Activated T-helper 1 cell treated with anti-CD3 and anti-CD28 coated beads, Interleukin-12 subunit alpha, Interleukin-12 subunit beta, Interleukin-2, Interleukin-4 antibody, amounts not matched to agents 30 ng/mL and 10 ng/mL and 1 ng/mL, durations not matched to agents 14 hours and 24 hours and 36 hours (primary cell): ENCODE measurements at regions not wholly inside any gene's neighbourhood (a gene's known extent, or its start where the extent isn't known, plus 50 kb on each side); places are given as distances from the start of the nearest gene placed in this dataset.

Experiments
- DNase-seq: peaks from one replicate; pipeline ENCODE4 v3.0.0; 2021; ENCODE audit warnings: low spot score
- H3K27ac Mint-ChIP-seq: one replicate; pipeline ENCODE4 v1.8.0; 2021; ENCODE audit warnings: mild to moderate bottlenecking, mixed read lengths
- H3K27me3 Mint-ChIP-seq: one replicate; pipeline ENCODE4 v1.8.0; 2022; ENCODE audit warnings: mild to moderate bottlenecking, moderate library complexity, mixed read lengths; ENCODE audit not compliant: insufficient read depth
- H3K36me3 Mint-ChIP-seq: one replicate; pipeline ENCODE4 v1.8.0; 2021; ENCODE audit warnings: low read depth, mixed read lengths
- H3K4me1 Mint-ChIP-seq: one replicate; pipeline ENCODE4 v1.8.0; 2021; ENCODE audit warnings: low read depth, mixed read lengths
- H3K4me3 Mint-ChIP-seq: one replicate; pipeline ENCODE4 v1.8.0; 2021; ENCODE audit warnings: mild to moderate bottlenecking, moderate library complexity, mixed read lengths
- H3K9me3 Mint-ChIP-seq: one replicate; pipeline ENCODE4 v1.8.0; 2021; ENCODE audit warnings: mixed read lengths
- intact Hi-C: fragments of 100-400 bp; cut with micrococcal nuclease; formaldehyde crosslinking; loops from one replicate; pipeline ENCODE4 v1.15.1; 2024

DNA sequence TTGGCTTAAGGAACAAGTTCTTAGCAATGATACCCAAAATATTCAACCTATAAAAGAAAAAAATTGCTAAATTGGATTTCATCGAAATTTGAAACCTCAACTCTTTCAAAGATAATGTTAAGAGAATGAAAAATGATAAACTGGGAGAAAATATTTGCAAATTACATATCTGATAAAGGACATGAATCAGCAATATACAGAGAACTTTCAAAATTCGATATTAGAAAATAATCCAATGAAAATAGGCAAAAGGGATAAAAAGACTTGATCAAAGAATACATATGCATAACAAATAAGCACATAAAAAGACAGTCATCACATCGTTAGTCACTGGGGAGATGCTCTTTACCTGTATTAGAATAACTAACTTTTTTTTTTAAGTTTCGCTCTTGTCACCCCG, 73.0 kb upstream of the NEO1 start:
- Mint-ChIP-seq H3K36me3 (no peaks in the 10 kb centered on the region), H3K4me3 (no peak overlapping the region), H3K27me3 (peaks cover 17% of the 10 kb centered on the region), H3K4me1 (no peaks in the 10 kb centered on the region), H3K9me3 (no peaks in the 10 kb centered on the region), H3K27ac (no peak overlapping the region)
- no peak for DNase-seq
- intact Hi-C loops = no loop called here

- H3K36me3 Mint-ChIP-seq = no peaks in the 10 kb centered on the region
- DNase-seq = no peak
Observed at GRCh38 chr15:72978223-72978622, 74.0 kb upstream of the NEO1 start.

GRCh38 chr15:72972362-72972761, 79.9 kb upstream of the NEO1 start:
- intact Hi-C loops = no loop called here
- Mint-ChIP-seq H3K9me3 (no peaks in the 10 kb centered on the region), H3K27ac (no peak overlapping the region), H3K4me1 (no peaks in the 10 kb centered on the region), H3K27me3 (peaks cover 26% of the 10 kb centered on the region), H3K36me3 (no peaks in the 10 kb centered on the region), H3K4me3 (no peak overlapping the region)
- no peak for DNase-seq

More at GRCh38 chr15:72978223-72978622, 74.0 kb upstream of the NEO1 start:
- Mint-ChIP-seq H3K9me3 (no peaks in the 10 kb centered on the region), H3K4me1 (no peaks in the 10 kb centered on the region), H3K27me3 (peaks cover 19% of the 10 kb centered on the region), H3K27ac (no peak overlapping the region), H3K4me3 (no peak overlapping the region)
- intact Hi-C loops = no loop called here

GRCh38 chr15:72971766-72972165, 80.5 kb upstream of the NEO1 start:
- intact Hi-C loops = no loop called here
- Mint-ChIP-seq H3K27ac (no peak overlapping the region), H3K4me1 (no peaks in the 10 kb centered on the region), H3K9me3 (no peaks in the 10 kb centered on the region), H3K36me3 (no peaks in the 10 kb centered on the region), H3K4me3 (no peak overlapping the region), H3K27me3 (peaks cover 26% of the 10 kb centered on the region)
- no peak for DNase-seq

DNA sequence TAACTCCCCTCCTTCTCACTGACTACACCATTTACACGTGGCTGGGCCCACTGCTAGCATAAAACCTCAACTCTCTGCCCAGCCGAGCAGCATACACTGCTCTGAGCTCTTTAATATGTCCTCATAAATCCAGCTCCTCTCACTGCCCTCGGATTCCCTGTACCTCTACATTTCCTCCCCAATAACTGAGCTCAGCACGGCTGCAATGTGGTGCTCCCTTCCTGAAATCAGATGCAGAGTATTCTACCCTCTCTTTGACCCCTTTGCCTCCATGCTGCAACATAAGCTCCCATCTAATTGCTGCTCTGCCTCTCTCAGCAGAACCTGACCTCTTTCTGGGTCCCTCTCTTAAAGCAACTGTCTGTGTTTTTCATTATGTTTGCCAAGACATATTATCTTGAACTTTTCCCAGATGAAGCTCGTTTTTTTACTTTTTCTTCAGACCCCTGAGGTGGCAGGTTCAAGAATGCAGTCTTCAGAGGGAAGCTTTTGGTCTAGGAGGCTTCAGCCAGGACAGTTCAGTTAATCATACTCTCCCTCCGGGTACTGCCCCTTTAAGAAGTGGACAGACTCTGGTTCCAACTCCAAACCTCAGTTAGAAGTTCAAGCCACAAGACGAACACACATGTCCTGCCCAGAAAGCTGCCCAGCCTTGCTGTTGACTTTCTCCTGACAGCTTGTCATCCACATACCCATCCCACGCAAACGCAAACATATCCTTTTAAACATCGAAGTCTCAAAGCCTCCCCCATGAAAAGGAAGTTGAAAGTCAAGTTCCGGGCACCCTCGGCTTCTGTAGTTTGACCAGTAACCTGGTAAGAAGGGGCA, 81.1 kb upstream of the NEO1 start:
- Mint-ChIP-seq H3K27me3 (peaks cover 24% of the 10 kb centered on the region), H3K27ac (no peak overlapping the region), H3K4me1 (no peaks in the 10 kb centered on the region), H3K9me3 (no peaks in the 10 kb centered on the region), H3K36me3 (no peaks in the 10 kb centered on the region), H3K4me3 (no peak overlapping the region)
- intact Hi-C loops = no loop called here
- DNase-seq = no peak

DNA sequence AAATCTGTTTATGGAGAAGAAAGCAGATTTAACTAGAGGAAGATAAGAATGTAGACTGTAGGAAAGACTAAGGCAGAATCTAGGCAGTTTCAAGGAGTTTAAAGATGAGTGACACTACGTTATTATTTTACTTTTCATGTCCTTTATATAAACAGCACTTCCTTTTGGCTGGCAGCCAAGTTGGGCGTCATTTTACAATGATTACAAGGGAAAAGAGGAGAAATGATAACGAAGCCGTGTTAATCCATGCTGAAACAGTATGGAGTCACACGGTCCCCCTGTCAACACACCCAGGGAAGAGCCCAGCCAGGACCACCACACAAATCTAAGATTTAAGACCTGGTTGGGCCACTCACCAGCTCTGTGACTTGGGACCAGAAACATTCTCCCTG, 83.7 kb upstream of the NEO1 start:
- no peak for DNase-seq
- intact Hi-C loops = no loop called here
- no peak overlapping the region for H3K27ac Mint-ChIP-seq
- H3K4me1 Mint-ChIP-seq = no peaks in the 10 kb centered on the region
- H3K27me3 Mint-ChIP-seq = peaks cover 26% of the 10 kb centered on the region
- H3K36me3 Mint-ChIP-seq = no peaks in the 10 kb centered on the region
- H3K9me3 Mint-ChIP-seq = peaks cover 4% of the 10 kb centered on the region
- no peak overlapping the region for H3K4me3 Mint-ChIP-seq

GRCh38 chr15:72967811-72968530, 84.3 kb upstream of the NEO1 start:
- no peak overlapping the region for H3K4me3 Mint-ChIP-seq
- peaks cover 4% of the 10 kb centered on the region for H3K9me3 Mint-ChIP-seq
- intact Hi-C loops = no loop called here
- no peaks in the 10 kb centered on the region for H3K36me3 Mint-ChIP-seq
- no peak overlapping the region for H3K27ac Mint-ChIP-seq
- DNase-seq = no peak
- no peaks in the 10 kb centered on the region for H3K4me1 Mint-ChIP-seq
- H3K27me3 Mint-ChIP-seq = peaks cover 24% of the 10 kb centered on the region

DNA sequence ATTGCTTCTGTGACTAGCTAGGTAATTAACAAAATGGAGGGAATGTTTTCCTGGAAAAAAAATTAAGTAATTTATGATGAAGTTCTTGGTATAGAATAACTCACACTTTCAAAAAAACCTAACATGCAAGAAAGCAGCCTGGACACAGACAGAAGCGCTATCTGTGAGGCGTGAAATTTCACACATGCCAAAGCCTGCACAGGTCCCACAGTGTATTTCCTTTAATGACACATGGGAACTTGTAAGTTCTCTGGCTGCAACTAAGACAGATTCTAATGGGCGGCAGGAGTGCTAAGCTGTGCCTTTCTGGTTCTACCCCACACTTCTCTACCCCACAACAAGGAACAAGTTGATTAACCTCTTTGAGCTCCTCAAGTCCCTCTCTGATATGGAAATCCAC, 84.9 kb upstream of the NEO1 start:
- Mint-ChIP-seq H3K4me3 (no peak overlapping the region), H3K9me3 (peaks cover 9% of the 10 kb centered on the region), H3K36me3 (no peaks in the 10 kb centered on the region), H3K4me1 (no peaks in the 10 kb centered on the region), H3K27ac (no peak overlapping the region), H3K27me3 (peaks cover 20% of the 10 kb centered on the region)
- intact Hi-C loops = no loop called here
- no peak for DNase-seq

GRCh38 chr15:72966641-72967040, 85.6 kb upstream of the NEO1 start:
- no peak overlapping the region for H3K27ac Mint-ChIP-seq

GRCh38 chr15:72965671-72966070, 86.6 kb upstream of the NEO1 start:
- DNase-seq = no peak
- intact Hi-C loops = no loop called here
- no peaks in the 10 kb centered on the region for H3K4me1 Mint-ChIP-seq
- H3K4me3 Mint-ChIP-seq = no peak overlapping the region
- H3K36me3 Mint-ChIP-seq = no peaks in the 10 kb centered on the region
- H3K27me3 Mint-ChIP-seq = peaks cover 18% of the 10 kb centered on the region
- H3K9me3 Mint-ChIP-seq = peaks cover 15% of the 10 kb centered on the region
- H3K27ac Mint-ChIP-seq = no peak overlapping the region

More at GRCh38 chr15:72966641-72967040, 85.6 kb upstream of the NEO1 start:
- intact Hi-C loops = no loop called here
- Mint-ChIP-seq H3K9me3 (peaks cover 15% of the 10 kb centered on the region), H3K4me1 (no peaks in the 10 kb centered on the region), H3K4me3 (no peak overlapping the region), H3K27me3 (peaks cover 18% of the 10 kb centered on the region), H3K36me3 (no peaks in the 10 kb centered on the region)
- DNase-seq = no peak

GRCh38 chr15:72964542-72964941, 87.7 kb upstream of the NEO1 start:
- no peak for DNase-seq
- intact Hi-C loops = no loop called here
- Mint-ChIP-seq H3K9me3 (peaks cover 15% of the 10 kb centered on the region), H3K36me3 (no peaks in the 10 kb centered on the region), H3K4me1 (no peaks in the 10 kb centered on the region), H3K27me3 (peaks cover 18% of the 10 kb centered on the region), H3K4me3 (no peak overlapping the region), H3K27ac (no peak overlapping the region)

DNA sequence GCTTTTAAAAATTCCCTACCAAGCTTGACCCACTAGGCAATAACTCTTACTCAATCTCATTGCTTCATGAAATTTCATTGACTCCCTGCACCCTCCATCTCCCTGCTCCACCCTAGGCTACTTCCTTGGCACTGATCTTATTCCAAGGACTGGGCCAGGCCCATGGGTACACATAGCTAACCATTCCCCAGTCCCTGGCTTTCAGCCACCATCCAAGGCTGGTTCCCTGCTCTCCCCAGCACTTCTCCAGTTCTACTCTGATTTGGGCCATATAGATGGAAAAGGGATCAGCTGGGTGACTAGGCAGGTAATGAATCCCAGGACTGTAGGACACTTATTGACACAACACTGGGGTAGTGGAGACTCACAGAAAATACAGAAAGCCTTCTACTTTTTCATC, 88.1 kb upstream of the NEO1 start:
- Mint-ChIP-seq H3K4me3 (no peak overlapping the region), H3K27me3 (peaks cover 18% of the 10 kb centered on the region), H3K36me3 (no peaks in the 10 kb centered on the region), H3K9me3 (peaks cover 15% of the 10 kb centered on the region), H3K27ac (no peak overlapping the region), H3K4me1 (no peaks in the 10 kb centered on the region)
- DNase-seq = no peak
- intact Hi-C loops = no loop called here

- Mint-ChIP-seq H3K27me3 (peaks cover 6% of the 10 kb centered on the region), H3K36me3 (no peaks in the 10 kb centered on the region), H3K27ac (no peak overlapping the region), H3K4me3 (no peak overlapping the region), H3K4me1 (no peaks in the 10 kb centered on the region), H3K9me3 (peaks cover 15% of the 10 kb centered on the region)
- no peak for DNase-seq
- intact Hi-C loops = no loop called here
Observed at GRCh38 chr15:72962054-72962702, 90.1 kb upstream of the NEO1 start.
